Tibial nerve (tissue), 4 donors: ENCODE measurements at regions not wholly inside any gene's neighbourhood (a gene's known extent, or its start where the extent isn't known, plus 50 kb on each side); places are given as distances from the start of the nearest gene placed in this dataset.

Experiments
- DNase-seq, 2 donors: peaks; one replicate each; pipeline ENCODE4 v3.0.0-alpha.2; 2019; ENCODE audit warnings: low spot score in 2 of 2
- H3K27ac ChIP-seq, 4 donors: fragments of 200-600 bp; sonication (generic) in 3 of 4; one replicate each; pipeline ENCODE4 v1.5.1; 2017 to 2019; ENCODE audit warnings: mild to moderate bottlenecking in 1 of 4
- H3K27me3 ChIP-seq, 2 donors: fragments of 200-600 bp; sonication (generic) in 1 of 2; one replicate each; pipeline versions ENCODE4 v1.5.1 to v1.6.0; 2017 to 2019
- H3K36me3 ChIP-seq, 3 donors: fragments of 200-600 bp; sonication (generic); one replicate each; pipeline ENCODE4 v1.5.1; 2018 to 2019
- H3K4me1 ChIP-seq, 4 donors: fragments of 200-600 bp; sonication (generic) in 3 of 4; one replicate each; pipeline ENCODE4 v1.5.1; 2017 to 2019
- H3K4me3 ChIP-seq, 4 donors: fragments of 200-600 bp; sonication (generic) in 3 of 4; one replicate each; pipeline ENCODE4 v1.5.1; 2017 to 2019; ENCODE audit warnings: mild to moderate bottlenecking in 1 of 4, moderate library complexity in 1 of 4
- H3K9me3 ChIP-seq, 4 donors: fragments of 200-600 bp; sonication (generic) in 3 of 4; one replicate each; pipeline ENCODE4 v1.5.1; 2017 to 2019
- CTCF ChIP-seq, 5 experiments: fragments of 200-600 bp in 3 of 5; fragments of 450-650 bp in 2 of 5; sonication (generic) in 3 of 5; IDR thresholded peaks; one replicate each; pipeline ENCODE4 v1.5.1; 2016 to 2019; ENCODE audit warnings: antibody characterized with exemption in 5 of 5, mild to moderate bottlenecking in 3 of 5, moderate library complexity in 2 of 5
- EP300 ChIP-seq, 2 donors: sonication (generic); formaldehyde crosslinking; IDR thresholded peaks; one replicate each; pipeline ENCODE4 v1.6.1; 2017; ENCODE audit warnings: antibody characterized with exemption in 2 of 2, mild to moderate bottlenecking in 1 of 2
- POLR2A ChIP-seq, 2 donors: fragments of 450-650 bp; IDR thresholded peaks; one replicate each; pipeline ENCODE4 v1.6.1; 2017; ENCODE audit warnings: antibody characterized with exemption in 2 of 2, mild to moderate bottlenecking in 2 of 2, moderate library complexity in 2 of 2
- WGBS, 2 donors: methylation state at CpG; one replicate each; pipeline ENCODE4 v1.1.5; 2018; 5-methylcytosine and 5-hydroxymethylcytosine counted together

GRCh38 chr2:155035308-155035707 lies 336.8 kb downstream of the KCNJ3 start:
- Histone ChIP-seq H3K4me1 (no peaks in the 10 kb centered on the region), H3K27me3 (no peaks in the 10 kb centered on the region), H3K9me3 (no peaks in the 10 kb centered on the region), H3K4me3 (no peak overlapping the region), H3K36me3 (no peaks in the 10 kb centered on the region), H3K27ac (no peak overlapping the region)
- TF ChIP-seq EP300 (IDR thresholded peaks at IDR 0.05) (no peak), POLR2A (IDR thresholded peaks at IDR 0.05) (no peak), CTCF (IDR thresholded peaks at IDR 0.05) (no peak)
- no peak for DNase-seq

GRCh38 chr2:155033652-155034051 lies 335.2 kb downstream of the KCNJ3 start:
- DNase-seq = no peak
- H3K4me3 ChIP-seq = no peak overlapping the region
- no peaks in the 10 kb centered on the region for H3K27me3 ChIP-seq

GRCh38 chr2:155030296-155030695 lies 331.8 kb downstream of the KCNJ3 start:
- Histone ChIP-seq H3K4me1 (no peaks in the 10 kb centered on the region), H3K27me3 (no peaks in the 10 kb centered on the region), H3K36me3 (no peaks in the 10 kb centered on the region), H3K27ac (no peak overlapping the region), H3K9me3 (no peaks in the 10 kb centered on the region), H3K4me3 (no peak overlapping the region)
- TF ChIP-seq POLR2A (IDR thresholded peaks at IDR 0.05) = no peak
- no peak for TF ChIP-seq CTCF (IDR thresholded peaks at IDR 0.05)
- no peak for TF ChIP-seq EP300 (IDR thresholded peaks at IDR 0.05)
- DNase-seq = no peak

More at GRCh38 chr2:155033652-155034051, 335.2 kb downstream of the KCNJ3 start:
- Histone ChIP-seq H3K4me1 (no peaks in the 10 kb centered on the region), H3K36me3 (no peaks in the 10 kb centered on the region), H3K9me3 (no peaks in the 10 kb centered on the region), H3K27ac (no peak overlapping the region)
- TF ChIP-seq POLR2A (IDR thresholded peaks at IDR 0.05) = no peak
- TF ChIP-seq EP300 (IDR thresholded peaks at IDR 0.05) = no peak
- no peak for TF ChIP-seq CTCF (IDR thresholded peaks at IDR 0.05)

- no peak for TF ChIP-seq CTCF (IDR thresholded peaks at IDR 0.05)
- TF ChIP-seq POLR2A (IDR thresholded peaks at IDR 0.05) = no peak
- no peak for TF ChIP-seq EP300 (IDR thresholded peaks at IDR 0.05)
- WGBS, 2 donors = 68 to 72% methylated on average over 1 of the region's 1 CpG
- H3K4me3 ChIP-seq = no peak overlapping the region
- DNase-seq = no peak
- no peaks in the 10 kb centered on the region for H3K36me3 ChIP-seq
- no peaks in the 10 kb centered on the region for H3K9me3 ChIP-seq
- no peak overlapping the region for H3K27ac ChIP-seq
- no peaks in the 10 kb centered on the region for H3K4me1 ChIP-seq
- no peaks in the 10 kb centered on the region for H3K27me3 ChIP-seq
Measured at GRCh38 chr2:155026651-155027174, 328.2 kb downstream of the KCNJ3 start.

- H3K36me3 ChIP-seq = no peaks in the 10 kb centered on the region
- TF ChIP-seq CTCF (IDR thresholded peaks at IDR 0.05) (no peak), POLR2A (IDR thresholded peaks at IDR 0.05) (no peak), EP300 (IDR thresholded peaks at IDR 0.05) (no peak)
- no peak overlapping the region for H3K4me3 ChIP-seq
- no peaks in the 10 kb centered on the region for H3K4me1 ChIP-seq
- H3K9me3 ChIP-seq = no peaks in the 10 kb centered on the region
- WGBS, 2 donors = 52 to 67% methylated on average over 1 of the region's 1 CpG
- DNase-seq = no peak
- H3K27me3 ChIP-seq = no peaks in the 10 kb centered on the region
- H3K27ac ChIP-seq = no peak overlapping the region
Measured at GRCh38 chr2:155023674-155024073, 325.2 kb downstream of the KCNJ3 start.
